ENCODE measurements at regions not wholly inside any gene's neighbourhood (a gene's known extent, or its start where the extent isn't known, plus 50 kb on each side); places are given as distances from the start of the nearest gene placed in this dataset.

DNA sequence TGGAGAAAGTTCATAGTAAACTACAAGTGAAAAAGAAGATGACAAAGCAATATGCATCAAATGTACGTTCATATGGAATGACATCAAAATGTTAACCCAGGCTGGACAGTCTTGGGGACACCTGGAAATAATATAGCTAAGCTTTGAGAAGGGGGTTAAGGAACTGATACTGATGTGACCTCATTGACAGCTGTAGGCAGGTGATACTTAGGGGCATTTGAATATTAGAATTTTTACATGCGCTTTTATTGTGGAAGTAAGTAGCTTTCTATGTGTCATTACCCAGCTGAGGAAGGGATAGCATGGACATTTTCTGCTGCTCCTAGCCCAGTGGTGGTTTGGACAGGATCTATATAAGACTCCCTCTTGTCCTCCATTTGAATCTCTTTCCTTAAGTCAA, 299.7 kb downstream of the CWC27 start:
- no peak for DNase-seq (ENCODE audit: low read depth in 2 of 2)

DNA sequence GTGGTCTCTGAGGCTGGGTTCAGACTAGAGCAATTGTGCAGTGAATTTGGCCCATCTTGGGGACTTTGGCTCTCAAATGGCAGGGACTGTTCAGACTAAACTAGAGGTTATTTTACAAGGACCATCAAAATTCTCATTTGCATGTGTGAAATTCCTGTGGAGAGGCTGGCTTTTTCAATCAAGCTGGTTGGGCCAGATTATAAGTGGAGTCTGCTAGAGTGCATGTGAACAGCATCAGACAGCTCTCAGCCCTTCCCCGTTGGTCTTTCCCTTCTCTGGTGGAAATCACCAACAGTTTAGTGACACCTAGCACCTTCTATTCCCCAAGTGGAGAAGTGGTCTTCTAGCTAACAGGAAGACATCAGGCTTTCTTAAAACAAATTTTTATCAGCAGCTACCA, 301.3 kb downstream of the CWC27 start:
- DNase-seq (ENCODE audit: low read depth in 2 of 2): no peak

DNA sequence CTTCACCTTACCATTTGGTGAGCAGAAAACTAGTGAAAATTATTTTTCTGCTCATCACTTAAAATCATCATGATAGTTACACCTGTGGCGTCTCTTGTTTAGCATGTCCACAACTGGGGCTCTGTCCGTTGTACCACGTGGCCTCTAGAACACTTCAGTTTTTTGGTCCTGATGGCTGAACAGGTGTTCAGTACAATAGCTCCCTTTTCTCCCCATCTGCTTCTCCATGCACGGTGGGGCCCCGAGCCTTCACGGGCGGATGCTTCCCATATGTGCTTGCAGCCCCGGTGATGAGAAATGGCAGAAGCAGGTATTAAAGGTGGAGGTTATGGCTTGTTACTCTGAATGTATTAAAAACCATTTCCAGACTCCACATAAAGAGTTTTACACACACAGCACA, 304.1 kb downstream of the CWC27 start:
- DNase-seq (ENCODE audit: low read depth in 2 of 2): no peak

DNA sequence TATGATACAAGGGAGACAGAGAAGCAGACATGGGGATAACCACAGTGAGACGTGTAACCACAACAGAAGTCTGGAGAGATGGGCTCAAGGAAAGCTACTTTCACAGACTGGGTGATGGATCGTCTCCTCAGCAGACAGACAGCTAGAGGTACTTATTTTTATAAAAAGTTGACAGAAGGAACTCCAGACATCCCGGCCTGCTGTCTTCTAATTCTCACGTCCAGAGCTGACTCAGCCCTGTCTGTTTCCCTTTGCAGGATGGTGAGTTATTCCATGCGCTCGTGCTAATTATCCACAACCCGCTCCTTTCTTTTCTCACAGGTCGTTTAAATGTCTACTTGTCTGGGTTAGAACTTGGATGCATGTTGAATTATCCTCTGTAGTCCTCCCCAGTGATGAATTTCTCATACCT, 304.5 kb downstream of the CWC27 start:
- no peak for DNase-seq (ENCODE audit: low read depth in 2 of 2)

DNA sequence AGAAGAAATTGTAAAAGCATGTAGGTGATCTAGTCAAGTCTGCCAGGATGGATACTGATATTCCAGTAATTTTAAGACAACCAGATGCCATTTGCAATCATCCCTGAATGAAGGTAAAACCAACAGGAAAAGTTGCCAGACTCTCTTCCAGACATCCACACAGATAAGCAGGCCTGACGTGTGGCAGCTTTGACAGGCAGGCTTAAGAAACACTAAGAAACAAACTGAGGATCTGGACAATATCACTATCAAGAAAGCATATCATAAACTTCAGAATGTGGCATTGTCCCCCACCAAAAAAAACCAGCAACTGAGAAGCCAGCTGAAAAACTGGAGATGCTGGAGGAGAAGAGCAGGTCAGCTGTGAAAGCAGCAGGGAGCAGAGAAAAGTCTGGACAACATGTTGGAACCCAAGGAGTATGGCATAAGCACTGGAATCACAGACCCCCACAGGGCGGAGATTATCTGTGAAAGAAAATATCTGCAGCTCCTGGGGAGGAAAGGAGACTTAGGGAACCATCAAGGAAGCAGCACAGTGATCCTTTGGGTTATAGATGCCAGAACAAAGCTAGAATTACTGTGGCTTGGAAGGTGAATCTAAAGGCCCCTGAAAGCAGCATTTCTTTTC, 307.0 kb downstream of the CWC27 start:
- DNase-seq (ENCODE audit: low read depth in 2 of 2): no peak

DNA sequence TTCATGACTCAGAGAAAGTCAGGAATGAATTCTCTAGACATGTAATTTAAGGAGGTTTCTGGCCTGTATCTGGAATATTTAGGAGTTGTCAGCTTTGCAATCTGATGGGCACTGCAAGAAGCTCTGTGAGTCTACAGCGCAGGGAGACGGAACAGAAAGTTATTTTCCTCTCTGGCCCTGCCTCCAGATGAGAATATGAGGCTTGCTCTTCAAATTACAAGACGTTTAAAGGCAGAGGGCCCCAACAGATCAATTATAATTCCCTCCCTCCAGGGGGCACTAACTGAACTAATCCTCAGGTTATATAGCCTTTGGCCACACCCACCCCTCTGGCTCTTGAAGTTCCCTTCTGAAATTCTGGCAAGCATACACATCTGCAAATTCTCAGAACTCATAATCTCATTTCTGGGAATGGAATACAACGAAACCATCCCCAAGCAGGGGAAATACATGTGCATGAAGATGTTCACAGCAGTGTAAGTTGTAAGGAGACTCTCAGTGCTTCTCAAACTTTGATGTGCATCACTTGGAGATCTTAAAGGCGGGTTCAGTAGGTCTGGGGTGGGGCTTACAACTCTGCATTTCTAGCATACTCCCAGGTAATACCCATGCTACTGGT, 307.6 kb downstream of the CWC27 start:
- peak; percentile 3 to 25 for DNase-seq (ENCODE audit: low read depth in 2 of 2)

DNA sequence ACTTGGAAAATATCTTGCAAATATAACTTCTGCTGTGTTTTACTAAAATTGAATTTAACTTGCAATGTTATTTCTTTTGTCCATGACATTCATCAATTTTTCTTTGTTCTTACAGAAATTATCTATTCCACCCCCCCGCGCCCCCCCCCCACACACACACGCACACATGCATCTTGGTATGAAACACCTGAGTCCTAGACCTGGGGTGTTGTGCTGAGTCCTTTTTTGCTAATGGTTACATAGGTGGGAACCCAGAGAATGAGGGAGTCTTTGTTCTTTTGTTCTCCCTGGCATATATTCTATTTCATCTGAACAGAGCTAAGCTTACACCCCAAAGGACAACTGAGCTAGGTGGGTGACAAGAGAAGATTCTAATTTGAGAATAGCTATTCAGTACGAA, 308.9 kb downstream of the CWC27 start:
- DNase-seq (ENCODE audit: low read depth in 2 of 2): no peak

DNA sequence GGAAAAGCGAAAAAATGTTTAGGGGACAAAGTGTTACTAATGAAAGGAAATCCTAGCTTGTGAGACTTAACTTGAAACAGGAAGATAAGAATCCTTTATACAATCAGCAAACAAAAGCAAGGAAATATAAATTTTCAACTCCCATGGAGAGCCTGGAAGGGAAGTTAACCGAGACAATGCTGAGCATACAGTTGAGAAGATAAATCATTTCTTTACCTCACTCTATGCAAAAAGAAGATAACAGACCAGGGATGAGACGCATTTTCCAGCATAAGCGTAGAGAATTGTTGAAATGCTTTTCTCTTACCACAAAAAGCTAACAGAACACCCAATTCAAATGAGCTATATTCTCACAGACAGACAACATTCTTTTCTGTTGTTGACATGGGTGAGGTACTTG, 309.6 kb downstream of the CWC27 start:
- no peak for DNase-seq (ENCODE audit: low read depth in 2 of 2)

DNA sequence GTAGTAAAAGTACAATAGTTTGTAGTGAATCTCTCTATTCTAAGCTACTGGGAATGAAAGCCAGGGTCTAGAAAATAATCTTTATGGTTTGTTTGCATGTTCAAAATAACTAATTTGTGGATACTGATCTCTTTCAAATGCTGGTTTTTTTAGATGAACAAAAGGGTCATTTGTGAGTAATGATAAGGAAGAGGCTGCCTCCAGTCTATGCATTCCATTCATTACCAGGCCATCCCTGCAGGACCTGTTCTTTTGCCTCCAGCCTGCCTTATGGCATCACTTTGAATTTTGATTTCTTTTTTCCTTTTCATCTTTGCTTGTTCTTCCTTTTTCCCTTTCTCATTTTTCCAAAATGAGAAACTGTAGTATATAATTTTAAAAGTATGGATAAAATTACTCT, 312.3 kb downstream of the CWC27 start:
- DNase-seq (ENCODE audit: low read depth in 2 of 2): no peak

DNA sequence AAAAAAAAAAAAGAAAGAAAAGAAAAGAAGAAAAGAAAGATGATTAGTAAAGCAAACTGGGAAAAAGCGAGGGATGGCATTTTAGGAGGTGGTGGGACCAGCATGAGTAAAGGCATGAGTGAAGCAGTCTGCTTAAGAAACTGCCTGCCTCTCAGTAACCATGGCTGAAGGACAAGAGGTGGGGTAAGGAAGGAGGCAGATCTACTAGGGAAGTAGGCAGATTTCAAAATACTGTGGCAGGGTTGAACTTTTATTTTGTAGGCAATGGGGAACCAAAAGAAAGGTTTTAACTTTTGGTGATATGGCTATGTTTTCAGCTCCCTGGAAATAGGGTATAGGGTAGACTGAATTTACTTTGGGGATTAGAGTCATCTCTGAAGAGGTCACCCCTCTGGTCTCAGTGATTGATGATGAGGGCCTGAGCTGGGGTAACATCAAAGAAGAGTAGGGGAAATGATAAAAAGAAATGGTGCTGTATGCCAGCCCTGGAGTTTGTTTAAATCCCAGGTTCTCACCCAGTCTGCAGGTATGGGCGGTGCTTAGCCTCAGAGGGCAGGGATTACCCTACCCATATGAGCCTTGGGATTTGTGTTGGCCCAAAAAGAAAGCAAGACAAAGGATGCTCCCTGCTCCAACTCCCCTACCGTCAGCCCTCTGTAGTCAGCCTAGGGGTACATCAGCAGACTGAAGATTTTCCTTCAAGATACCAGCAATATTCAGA, 316.2 kb downstream of the CWC27 start:
- no peak for DNase-seq (ENCODE audit: low read depth in 2 of 2)

DNA sequence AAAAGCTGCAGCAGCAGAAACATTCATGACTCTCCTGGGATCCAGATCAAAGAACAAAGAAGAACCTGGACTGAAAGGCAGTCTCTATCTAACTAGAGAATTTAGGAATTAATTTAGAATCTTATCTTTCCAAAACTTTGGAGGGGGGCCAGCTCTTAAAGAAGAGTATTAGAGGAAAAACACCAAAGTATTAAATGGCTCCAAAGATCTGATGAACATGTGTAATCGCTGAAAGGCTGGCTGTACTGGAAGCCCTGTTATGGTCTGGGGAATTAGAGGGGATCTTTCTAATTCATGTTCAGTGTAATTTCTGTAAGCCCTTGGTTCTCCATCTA, 316.8 kb downstream of the CWC27 start:
- DNase-seq (ENCODE audit: low read depth in 2 of 2): no peak

DNA sequence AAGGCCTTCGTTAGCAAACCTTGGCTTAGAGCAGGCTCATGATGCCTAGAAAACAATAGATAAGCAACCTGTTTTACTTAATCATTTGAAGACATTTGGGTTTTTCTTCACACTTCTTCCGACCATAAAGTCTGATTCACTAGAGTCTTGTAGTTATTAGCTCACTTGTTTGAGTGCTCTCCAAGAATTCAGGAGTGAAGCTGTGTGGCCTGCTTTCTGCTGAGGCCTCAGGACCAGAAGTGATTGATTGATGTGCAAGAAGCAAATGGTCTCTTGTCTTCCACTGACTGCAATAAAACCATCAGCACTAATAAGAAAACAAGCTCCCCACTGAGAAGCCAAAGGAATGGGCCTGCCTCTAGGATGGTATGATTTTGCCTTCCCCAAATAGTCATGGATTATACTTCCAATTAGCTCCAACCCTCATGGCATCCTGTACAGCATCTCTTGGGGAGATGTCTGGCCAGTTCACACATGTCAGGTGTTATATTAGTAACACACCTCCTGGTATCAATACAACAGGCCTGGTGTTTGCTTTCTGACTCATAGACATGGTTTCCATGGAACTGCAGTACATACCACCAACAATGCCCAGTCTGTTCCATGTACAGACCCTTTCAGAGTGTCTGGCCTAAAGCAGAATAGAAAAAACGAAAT, 317.6 kb downstream of the CWC27 start:
- DNase-seq (ENCODE audit: low read depth in 2 of 2): no peak

DNA sequence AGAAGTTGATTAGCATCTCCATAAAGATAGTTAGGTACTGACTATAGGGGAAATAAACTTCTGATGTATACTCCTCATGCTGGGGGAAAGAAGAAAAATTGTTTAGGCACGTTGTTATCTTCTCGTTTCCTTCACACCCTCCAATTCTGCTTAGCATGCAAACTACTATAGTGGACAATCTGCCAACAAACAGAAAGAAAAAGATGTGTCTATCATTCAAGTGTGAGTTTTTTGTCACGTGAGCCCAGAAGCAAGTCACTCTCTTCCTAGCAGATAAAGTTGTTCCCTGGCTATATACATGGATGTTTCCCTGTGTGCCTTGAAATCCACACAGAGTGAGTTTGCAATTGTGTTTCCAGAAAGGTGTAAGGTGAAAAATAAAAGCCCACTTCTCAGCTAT, 318.4 kb downstream of the CWC27 start:
- DNase-seq (ENCODE audit: low read depth in 2 of 2): no peak

DNA sequence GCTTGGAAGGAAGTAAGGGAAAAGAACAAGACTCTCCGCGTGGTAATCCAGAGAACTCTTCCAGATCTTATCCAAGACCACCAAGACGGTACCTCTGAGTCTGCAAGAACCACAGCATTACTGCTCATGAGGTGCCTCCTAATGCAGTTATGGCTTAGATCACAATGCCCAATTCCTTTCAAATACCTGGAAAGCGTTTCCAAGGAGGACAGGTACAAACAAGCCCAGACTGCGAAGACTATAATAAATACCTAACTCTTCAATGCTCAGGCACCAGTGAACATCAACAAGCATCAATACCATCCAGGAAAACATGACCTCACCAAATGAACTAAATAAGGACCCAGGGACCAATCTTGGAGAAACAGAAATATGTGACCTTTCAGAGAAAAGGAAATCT, 325.5 kb downstream of the CWC27 start:
- DNase-seq (ENCODE audit: low read depth in 2 of 2): no peak

DNA sequence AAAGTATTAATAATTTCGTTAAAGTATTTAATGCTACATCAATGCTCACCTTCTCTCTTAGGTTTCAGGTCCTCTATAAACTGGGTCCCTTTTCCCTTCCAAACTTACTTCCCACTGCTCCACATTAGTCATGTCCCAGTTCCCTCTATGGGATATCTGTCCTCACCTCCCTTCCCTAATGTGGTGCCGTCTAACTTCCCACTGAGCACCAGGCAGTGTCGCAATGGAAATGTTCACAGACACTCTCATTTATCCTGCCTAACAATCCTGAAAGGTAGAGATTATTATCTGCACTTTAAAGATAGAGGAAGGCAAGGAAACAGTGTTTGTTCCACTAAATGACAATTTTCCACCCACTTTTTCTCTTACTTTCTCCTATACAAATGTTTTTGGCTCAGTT, 329.7 kb downstream of the CWC27 start:
- no peak for DNase-seq (ENCODE audit: low read depth in 2 of 2)

Data from stimulated activated CD8-positive, alpha-beta memory T cell treated with anti-CD3 and anti-CD28 coated beads, Interleukin-2, amount 100 ng/mL, for 1 hour (primary cell).